ENCODE measurements at regions not wholly inside any gene's neighbourhood (a gene's known extent, or its start where the extent isn't known, plus 50 kb on each side); places are given as distances from the start of the nearest gene placed in this dataset.

DNA sequence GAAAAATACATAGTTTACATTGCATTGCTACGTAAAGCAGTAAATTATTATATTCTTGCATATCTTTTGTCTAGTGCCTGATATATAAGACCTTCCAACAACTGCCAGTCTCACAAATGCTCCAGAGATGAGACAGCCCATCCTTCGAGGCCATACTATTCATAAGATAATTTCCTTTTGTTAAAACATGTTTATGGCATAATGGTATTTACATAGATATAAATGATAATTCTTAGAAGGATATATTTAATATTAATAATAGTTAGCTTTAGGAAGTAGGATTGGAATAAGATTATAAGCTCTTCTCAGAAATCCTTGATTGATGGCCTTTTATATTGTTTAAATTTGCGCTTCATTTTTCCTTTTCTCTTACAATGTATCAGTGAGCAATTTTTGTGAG is 1410.1 kb upstream of the MIR17HG start:
- DNase-seq, result no peak

DNA sequence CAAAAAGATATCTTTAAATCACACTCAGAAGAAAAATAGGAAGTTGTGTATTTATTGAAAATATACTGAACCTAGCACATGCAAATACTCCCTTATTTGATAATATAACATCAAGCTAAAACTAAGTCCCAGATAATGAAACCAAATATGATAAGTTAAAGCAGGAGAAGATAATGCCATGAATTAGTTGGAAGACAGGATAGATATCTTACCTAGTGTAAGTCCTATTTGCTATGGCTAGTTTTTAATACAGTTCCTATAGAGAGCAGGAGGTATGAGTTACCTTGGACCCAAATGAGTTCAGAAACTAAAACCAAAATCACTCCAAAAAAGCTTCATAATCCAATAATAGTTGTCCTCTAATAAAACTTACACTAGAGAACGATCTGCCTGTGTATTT is 1407.1 kb upstream of the MIR17HG start:
- no peak for DNase-seq

GRCh38 chr13:89943139-89943538 is 1404.3 kb upstream of the MIR17HG start:
- DNase-seq, result no peak

DNA sequence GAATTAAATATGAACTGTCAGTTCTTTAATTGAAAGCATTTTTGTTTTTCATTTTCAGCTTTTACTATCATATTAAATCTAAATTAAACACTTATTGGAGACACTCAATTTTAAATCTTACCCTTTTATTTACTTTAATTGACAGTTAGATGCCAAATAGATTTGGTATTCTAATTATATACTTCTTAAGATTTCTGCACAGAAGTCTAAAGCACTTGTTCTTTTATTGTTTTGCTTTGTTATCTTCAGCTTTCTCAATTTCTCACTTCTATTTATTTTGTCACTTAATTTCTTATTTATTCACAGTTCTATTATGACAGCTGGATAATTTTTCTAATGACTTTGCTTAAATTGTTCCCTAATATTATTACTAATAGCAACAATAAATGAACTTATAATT is 1397.3 kb upstream of the MIR17HG start:
- no peak for DNase-seq

DNA sequence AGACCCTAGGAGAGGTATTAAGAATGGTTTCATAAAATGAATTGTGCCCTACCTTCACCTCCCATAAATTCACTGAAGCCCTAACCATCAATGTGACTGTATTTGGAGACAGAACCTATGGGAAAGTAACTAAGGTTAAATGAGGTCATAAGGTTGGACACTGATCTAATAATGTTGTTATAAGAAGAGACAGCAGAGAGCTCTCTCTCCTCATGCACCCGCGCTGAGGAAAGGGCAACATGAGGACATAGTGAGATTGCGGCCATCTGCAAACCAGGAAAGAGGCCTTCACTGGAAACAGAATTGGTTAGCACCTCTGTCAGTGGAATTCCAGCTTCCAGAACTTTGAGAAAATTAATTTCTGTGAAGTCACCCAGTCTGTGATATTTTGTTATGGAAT is 1396.1 kb upstream of the MIR17HG start:
- no peak for DNase-seq

DNA sequence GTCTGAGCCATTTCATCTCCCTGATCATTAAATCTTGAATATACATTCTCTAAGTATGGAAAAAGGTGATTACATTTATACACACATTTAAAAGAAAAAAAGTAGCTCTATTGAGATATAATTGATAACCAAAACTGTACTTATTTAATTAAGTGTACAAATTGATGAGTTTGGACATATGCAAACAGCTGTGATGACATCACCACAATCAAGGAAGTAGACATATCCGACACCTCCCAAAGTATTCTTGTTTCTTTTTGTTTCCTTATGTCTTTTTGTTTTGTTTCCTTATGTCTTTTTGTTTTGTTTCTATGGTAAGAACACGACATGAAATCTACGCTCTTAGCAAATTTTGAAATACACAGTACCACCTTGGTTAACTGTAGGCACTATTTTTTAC is 1393.9 kb upstream of the MIR17HG start:
- DNase-seq, result no peak

DNA sequence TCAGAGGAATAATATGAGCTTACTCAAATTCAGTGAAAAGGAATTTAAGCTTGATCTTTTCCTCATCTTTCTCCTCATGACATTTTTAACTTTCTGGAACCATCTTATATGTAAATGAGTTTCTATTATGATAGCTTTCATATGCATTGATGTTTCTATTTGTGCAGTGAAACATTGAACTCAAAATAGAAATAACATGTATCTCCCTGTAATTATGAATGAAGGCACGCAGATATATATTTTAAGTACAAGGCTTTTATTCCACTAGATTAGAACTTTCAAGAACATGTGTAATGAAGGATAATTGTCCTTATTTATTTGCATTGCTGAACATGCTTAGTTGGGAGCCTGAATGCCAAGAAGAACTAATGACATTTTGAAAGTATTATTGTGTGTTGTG is 1391.7 kb upstream of the MIR17HG start:
- DNase-seq, result no peak

GRCh38 chr13:89959074-89959473 is 1388.4 kb upstream of the MIR17HG start:
- no peak for DNase-seq

- no peak for DNase-seq
Measured at GRCh38 chr13:89965252-89965651, 1382.2 kb upstream of the MIR17HG start.

DNA sequence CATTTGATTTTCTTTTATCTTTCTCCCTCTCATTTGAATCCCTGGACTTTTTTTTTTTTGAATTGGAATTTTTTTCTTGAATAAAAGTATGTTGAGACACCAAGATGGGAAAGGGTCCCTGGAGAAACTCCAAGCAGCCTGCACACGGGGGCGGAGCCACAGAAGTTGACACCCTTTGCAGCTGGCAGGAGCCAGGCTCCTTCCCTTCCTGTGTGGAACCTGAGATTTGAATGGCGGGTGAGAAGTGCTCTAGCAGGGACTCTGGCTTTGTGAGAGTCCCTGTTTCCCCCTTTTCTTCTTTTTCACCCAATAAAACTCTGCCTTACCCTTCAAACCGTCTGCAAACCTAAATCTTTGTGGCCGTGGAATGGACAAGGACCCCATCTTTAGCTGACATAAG is 1381.0 kb upstream of the MIR17HG start:
- no peak for DNase-seq

GRCh38 chr13:89967701-89968100 is 1379.8 kb upstream of the MIR17HG start:
- DNase-seq, result no peak

- no peak for DNase-seq
Measured at GRCh38 chr13:89968470-89968869, 1379.0 kb upstream of the MIR17HG start.

DNA sequence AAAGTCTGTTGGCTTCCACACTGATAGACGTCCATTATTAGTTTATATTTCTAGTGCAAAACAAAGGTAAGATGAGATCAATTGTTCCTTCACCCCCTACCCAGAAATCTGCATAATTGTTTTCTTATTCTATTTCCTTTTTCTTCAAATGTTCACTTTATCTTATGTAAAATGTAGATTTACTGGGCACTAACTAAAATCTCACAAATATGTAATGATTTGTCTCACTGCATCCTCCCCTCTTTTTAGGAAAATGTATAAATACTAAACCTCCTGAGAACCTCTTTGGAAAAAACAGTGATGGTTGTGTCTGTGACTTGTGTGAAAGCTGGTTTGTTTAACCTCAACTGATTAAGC is 1377.2 kb upstream of the MIR17HG start:
- no peak for DNase-seq

GRCh38 chr13:89977203-89977602 is 1370.3 kb upstream of the MIR17HG start:
- DNase-seq, result no peak

DNA sequence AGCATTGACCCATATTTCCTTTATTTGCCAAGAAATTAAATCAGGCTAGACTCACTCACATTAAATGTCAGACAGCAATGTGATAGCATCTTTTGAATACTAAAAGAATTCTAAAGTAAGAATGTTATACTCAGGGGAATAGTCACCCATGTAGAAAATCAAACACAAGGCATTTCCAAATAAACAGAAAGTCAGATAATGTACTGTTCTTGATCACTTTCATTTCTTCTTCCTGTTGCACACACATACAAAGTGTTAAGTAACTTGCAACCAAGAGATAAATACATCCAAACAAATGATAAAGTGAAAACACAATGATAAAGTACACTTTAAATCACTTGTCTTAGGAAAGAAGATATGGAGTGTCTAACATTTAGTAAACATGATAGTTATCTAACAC is 1366.6 kb upstream of the MIR17HG start:
- DNase-seq, result no peak

GRCh38 chr13:89982407-89983095 is 1364.9 kb upstream of the MIR17HG start:
- no peak for DNase-seq

- DNase-seq, result no peak
Measured at GRCh38 chr13:89988206-89988605, 1359.3 kb upstream of the MIR17HG start.

- DNase-seq, result no peak
Measured at GRCh38 chr13:90003566-90003965, 1343.9 kb upstream of the MIR17HG start.

DNA sequence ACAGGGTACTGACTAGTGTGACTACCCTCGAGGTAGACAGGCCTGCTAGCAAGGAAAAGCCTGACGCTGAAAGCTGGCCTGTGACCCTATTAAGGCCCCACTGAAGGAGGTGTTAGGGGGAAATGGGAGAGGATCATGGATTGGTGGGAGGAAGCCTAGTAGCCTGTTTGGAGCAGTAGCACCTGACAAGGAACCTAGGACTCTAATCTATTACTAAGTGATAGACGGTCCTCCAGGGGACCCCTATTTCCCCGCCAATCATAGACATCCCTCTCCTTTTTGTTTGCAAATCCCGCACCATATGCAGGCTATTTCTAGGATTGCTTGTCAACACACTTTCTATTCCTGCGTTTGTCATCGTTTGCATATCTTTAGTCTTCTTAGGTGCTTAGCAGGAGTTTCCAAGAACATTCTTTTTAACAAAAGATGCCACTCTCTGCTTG is 1338.8 kb upstream of the MIR17HG start:
- DNase-seq, result no peak

DNA sequence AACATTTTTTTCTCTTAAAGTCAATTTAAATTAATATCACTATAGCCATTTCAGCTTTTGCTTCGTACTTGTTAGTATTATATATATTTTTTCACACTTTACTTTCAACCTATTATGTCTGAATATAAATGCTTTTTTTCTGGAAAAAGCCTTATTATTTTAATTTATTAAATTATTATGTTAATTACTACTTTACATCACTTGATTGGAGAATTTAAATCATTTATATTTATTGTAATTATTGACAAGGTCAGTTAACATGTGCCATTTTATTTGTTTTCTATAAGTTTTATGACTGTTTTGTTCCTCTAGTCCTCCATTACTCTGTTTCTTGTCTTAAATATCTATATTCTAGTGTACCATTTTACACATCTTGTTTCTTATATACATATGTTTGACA is 1333.4 kb upstream of the MIR17HG start:
- no peak for DNase-seq

GRCh38 chr13:90015565-90016507 is 1331.7 kb upstream of the MIR17HG start:
- no peak for DNase-seq

- DNase-seq, result no peak
Measured at GRCh38 chr13:90016688-90017087, 1330.8 kb upstream of the MIR17HG start.

DNA sequence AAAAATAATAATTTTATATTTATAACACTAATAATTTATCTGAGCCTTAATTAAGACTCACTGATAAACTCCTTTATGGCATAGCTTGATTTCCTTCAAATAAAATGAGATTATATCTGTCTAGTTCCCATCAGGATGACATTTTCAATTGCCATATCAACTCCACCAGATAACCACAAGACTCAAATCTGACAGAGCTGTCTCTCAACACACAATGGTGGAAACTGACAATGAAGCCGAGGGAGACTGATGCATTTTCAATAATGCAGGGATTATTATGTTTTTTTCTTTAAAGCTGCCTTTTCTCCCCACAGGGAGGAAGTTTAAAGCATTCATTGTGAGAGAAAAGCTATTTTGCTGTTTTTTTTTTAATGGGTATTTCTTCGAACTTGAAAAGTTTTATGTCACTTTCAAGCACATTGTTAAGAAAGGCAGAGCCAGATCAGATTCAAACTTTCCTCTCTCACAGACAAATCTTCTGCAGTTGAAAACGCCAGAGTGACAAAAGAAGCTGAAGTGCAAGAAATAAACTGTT is 1326.9 kb upstream of the MIR17HG start:
- DNase-seq, result no peak

DNA sequence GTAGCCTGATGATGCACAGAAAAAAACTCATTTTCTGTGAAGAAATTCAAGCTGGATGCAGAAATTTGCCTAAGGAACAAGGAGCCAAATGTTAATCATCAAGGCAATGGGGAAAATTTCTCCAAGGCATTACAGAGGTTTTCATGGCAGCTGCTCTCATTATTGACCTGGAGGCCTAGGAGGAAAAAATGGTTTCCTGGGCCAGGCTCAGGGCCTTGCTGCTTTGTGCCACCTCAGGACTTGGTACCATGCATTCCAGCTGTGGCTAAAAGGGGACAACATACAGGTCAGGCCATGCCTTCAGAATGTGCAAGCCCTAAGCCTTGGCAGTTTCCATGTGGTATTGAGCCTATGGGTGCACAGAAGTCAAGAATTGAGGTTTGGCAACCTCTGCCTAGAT is 1320.1 kb upstream of the MIR17HG start:
- no peak for DNase-seq
